Liver (tissue), 8 donors: ENCODE measurements at regions not wholly inside any gene's neighbourhood (a gene's known extent, or its start where the extent isn't known, plus 50 kb on each side); places are given as distances from the start of the nearest gene placed in this dataset.
"Not testable (repeated sequence)": the region's sequence is repeated elsewhere in the genome, so short reads cannot be mapped to it uniquely, and the experiment has no call there.

Source experiments
- DNase-seq: peaks from one replicate; pipeline ENCODE4 v3.0.0-alpha.2; 2017; ENCODE audit warnings: low spot score
- H3K27ac ChIP-seq, 2 donors: one replicate each; pipeline ENCODE4 v1.7.0; 2013; ENCODE audit warnings: inconsistent platforms in 2 of 2, low read length in 2 of 2, control low read depth in 1 of 2, low read depth in 1 of 2, mild to moderate bottlenecking in 1 of 2
- H3K27me3 ChIP-seq, 4 donors: one replicate each; pipeline versions ENCODE4 v1.6.1 to v1.7.0; 2013; ENCODE audit warnings: low read length in 3 of 4, inconsistent platforms in 1 of 4, mild to moderate bottlenecking in 1 of 4, moderate library complexity in 1 of 4; ENCODE audit not compliant: control insufficient read depth in 4 of 4, insufficient read depth in 4 of 4
- H3K36me3 ChIP-seq, 4 donors: one replicate each; pipeline versions ENCODE4 v1.6.1 to v1.7.0; 2013; ENCODE audit warnings: low read length in 3 of 4, mild to moderate bottlenecking in 3 of 4, low read depth in 1 of 4, moderate library complexity in 1 of 4; ENCODE audit not compliant: control insufficient read depth in 4 of 4, insufficient read depth in 3 of 4
- H3K4me1 ChIP-seq, 4 donors: one replicate each; pipeline versions ENCODE4 v1.6.1 to v1.7.0; 2013; ENCODE audit warnings: low read length in 3 of 4, mild to moderate bottlenecking in 3 of 4, moderate library complexity in 1 of 4; ENCODE audit not compliant: control insufficient read depth in 4 of 4, insufficient read depth in 4 of 4
- H3K4me3 ChIP-seq, 3 donors: one replicate each; pipeline versions ENCODE4 v1.6.1 to v1.7.0; 2013; ENCODE audit warnings: low read length in 3 of 3, control low read depth in 1 of 3, low read depth in 1 of 3, mild to moderate bottlenecking in 1 of 3
- H3K9ac ChIP-seq, 2 donors: one replicate each; pipeline ENCODE4 v1.7.0; 2013; ENCODE audit warnings: low read length in 2 of 2, mild to moderate bottlenecking in 2 of 2, moderate library complexity in 2 of 2, control low read depth in 1 of 2, low read depth in 1 of 2
- H3K9me3 ChIP-seq, 4 donors: one replicate each; pipeline versions ENCODE4 v1.6.1 to v1.7.0; 2013; ENCODE audit warnings: low read length in 3 of 4; ENCODE audit not compliant: control insufficient read depth in 4 of 4
- FOXA1 ChIP-seq: IDR thresholded peaks from 2 replicates; pipeline ENCODE4 v1.6.1; 2016; ENCODE audit warnings: antibody characterized with exemption
- GABPA ChIP-seq, 2 donors: IDR thresholded peaks in 1 of 2; conservative IDR thresholded peaks in 1 of 2; 2 replicates each; pipeline ENCODE4 v1.6.1; 2016; ENCODE audit warnings: antibody characterized with exemption in 2 of 2, mild to moderate bottlenecking in 1 of 2, moderate library complexity in 1 of 2
- HNF4A ChIP-seq, 2 donors: conservative IDR thresholded peaks; 2 replicates each; pipeline ENCODE4 v1.6.1; 2016; ENCODE audit warnings: antibody characterized with exemption in 2 of 2, mild to moderate bottlenecking in 2 of 2
- HNF4G ChIP-seq: IDR thresholded peaks from 2 replicates; pipeline ENCODE4 v1.6.1; 2016; ENCODE audit warnings: antibody characterized with exemption
- JUND ChIP-seq, 2 donors: IDR thresholded peaks; 2 replicates each; pipeline ENCODE4 v1.6.1; 2016; ENCODE audit warnings: antibody characterized with exemption in 2 of 2
- RAD21 ChIP-seq, 2 donors: IDR thresholded peaks; 2 replicates each; pipeline ENCODE4 v1.6.1; 2016; ENCODE audit warnings: antibody characterized with exemption in 2 of 2, mild to moderate bottlenecking in 2 of 2
- YY1 ChIP-seq: IDR thresholded peaks from 2 replicates; pipeline ENCODE4 v1.6.1; 2016; ENCODE audit warnings: antibody characterized with exemption, mild to moderate bottlenecking
- ZBTB33 ChIP-seq: IDR thresholded peaks from 2 replicates; pipeline ENCODE4 v1.6.1; 2016; ENCODE audit warnings: antibody characterized with exemption
- WGBS: extraction: QIAGEN DNeasy Blood & Tissue Kit; methylation state at CpG from one replicate; pipeline ENCODE4 v1.1.7; 2013; 5-methylcytosine and 5-hydroxymethylcytosine counted together
- TF ChIP-seq, protein P1 (sequence below): fragments of 150-350 bp; IDR thresholded peaks from 2 replicates; pipeline ENCODE4 v1.5.1; 2017; ENCODE audit warnings: improper control_type of control experiment, low read depth, low read length; ENCODE audit not compliant: missing input control
- TF ChIP-seq, protein P2 (sequence below): IDR thresholded peaks from 2 replicates; pipeline ENCODE4 v1.6.1; 2016; ENCODE audit warnings: antibody characterized with exemption, mild to moderate bottlenecking
- TF ChIP-seq, protein P3 (sequence below): IDR thresholded peaks from 2 replicates; pipeline ENCODE4 v1.6.1; 2016; ENCODE audit warnings: antibody characterized with exemption
- donor health status: healthy.
- donor health status: healthy.
- donor health status: healthy.
- donor health status: healthy.
- donor health status: healthy.

- TF ChIP-seq, protein P1, sequence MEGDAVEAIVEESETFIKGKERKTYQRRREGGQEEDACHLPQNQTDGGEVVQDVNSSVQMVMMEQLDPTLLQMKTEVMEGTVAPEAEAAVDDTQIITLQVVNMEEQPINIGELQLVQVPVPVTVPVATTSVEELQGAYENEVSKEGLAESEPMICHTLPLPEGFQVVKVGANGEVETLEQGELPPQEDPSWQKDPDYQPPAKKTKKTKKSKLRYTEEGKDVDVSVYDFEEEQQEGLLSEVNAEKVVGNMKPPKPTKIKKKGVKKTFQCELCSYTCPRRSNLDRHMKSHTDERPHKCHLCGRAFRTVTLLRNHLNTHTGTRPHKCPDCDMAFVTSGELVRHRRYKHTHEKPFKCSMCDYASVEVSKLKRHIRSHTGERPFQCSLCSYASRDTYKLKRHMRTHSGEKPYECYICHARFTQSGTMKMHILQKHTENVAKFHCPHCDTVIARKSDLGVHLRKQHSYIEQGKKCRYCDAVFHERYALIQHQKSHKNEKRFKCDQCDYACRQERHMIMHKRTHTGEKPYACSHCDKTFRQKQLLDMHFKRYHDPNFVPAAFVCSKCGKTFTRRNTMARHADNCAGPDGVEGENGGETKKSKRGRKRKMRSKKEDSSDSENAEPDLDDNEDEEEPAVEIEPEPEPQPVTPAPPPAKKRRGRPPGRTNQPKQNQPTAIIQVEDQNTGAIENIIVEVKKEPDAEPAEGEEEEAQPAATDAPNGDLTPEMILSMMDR, result no peak
- no peak for TF ChIP-seq YY1
- H3K4me1 ChIP-seq, result no peaks in the 10 kb centered on the region
- peaks cover 0 to 7% (median 0%) of the 10 kb centered on the region in 4 donors for H3K27me3 ChIP-seq
- no peak for DNase-seq
- no peak overlapping the region for H3K9ac ChIP-seq
- no peaks in the 10 kb centered on the region for H3K9me3 ChIP-seq
- WGBS, result 82% methylated on average over 7 of the region's 7 CpGs
- H3K36me3 ChIP-seq, result no peaks in the 10 kb centered on the region
- H3K27ac ChIP-seq, result no peak overlapping the region
- no peak overlapping the region for H3K4me3 ChIP-seq
Observed at GRCh38 chr17:77045441-77046041, 95.2 kb upstream of the SEC14L1 start.

- Histone ChIP-seq H3K36me3 (no peaks in the 10 kb centered on the region), H3K4me3 (no peak overlapping the region), H3K9me3 (no peaks in the 10 kb centered on the region), H3K9ac (no peak overlapping the region), H3K27me3 (peaks cover 0 to 10% (median 0%) of the 10 kb centered on the region in 4 donors), H3K27ac (no peak overlapping the region), H3K4me1 (no peaks in the 10 kb centered on the region)
- 76% methylated on average over 12 of the region's 12 CpGs for WGBS
- no peak for DNase-seq
- no peak for TF ChIP-seq GABPA (IDR thresholded peaks at IDR 0.05 in 1 of 2, conservative IDR thresholded peaks at IDR 0.05 in 1 of 2)
- no peak for TF ChIP-seq JUND (IDR thresholded peaks at IDR 0.05)
- no peak for TF ChIP-seq FOXA1
- TF ChIP-seq, protein P2, sequence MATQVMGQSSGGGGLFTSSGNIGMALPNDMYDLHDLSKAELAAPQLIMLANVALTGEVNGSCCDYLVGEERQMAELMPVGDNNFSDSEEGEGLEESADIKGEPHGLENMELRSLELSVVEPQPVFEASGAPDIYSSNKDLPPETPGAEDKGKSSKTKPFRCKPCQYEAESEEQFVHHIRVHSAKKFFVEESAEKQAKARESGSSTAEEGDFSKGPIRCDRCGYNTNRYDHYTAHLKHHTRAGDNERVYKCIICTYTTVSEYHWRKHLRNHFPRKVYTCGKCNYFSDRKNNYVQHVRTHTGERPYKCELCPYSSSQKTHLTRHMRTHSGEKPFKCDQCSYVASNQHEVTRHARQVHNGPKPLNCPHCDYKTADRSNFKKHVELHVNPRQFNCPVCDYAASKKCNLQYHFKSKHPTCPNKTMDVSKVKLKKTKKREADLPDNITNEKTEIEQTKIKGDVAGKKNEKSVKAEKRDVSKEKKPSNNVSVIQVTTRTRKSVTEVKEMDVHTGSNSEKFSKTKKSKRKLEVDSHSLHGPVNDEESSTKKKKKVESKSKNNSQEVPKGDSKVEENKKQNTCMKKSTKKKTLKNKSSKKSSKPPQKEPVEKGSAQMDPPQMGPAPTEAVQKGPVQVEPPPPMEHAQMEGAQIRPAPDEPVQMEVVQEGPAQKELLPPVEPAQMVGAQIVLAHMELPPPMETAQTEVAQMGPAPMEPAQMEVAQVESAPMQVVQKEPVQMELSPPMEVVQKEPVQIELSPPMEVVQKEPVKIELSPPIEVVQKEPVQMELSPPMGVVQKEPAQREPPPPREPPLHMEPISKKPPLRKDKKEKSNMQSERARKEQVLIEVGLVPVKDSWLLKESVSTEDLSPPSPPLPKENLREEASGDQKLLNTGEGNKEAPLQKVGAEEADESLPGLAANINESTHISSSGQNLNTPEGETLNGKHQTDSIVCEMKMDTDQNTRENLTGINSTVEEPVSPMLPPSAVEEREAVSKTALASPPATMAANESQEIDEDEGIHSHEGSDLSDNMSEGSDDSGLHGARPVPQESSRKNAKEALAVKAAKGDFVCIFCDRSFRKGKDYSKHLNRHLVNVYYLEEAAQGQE, result no peak
- TF ChIP-seq, protein P3, sequence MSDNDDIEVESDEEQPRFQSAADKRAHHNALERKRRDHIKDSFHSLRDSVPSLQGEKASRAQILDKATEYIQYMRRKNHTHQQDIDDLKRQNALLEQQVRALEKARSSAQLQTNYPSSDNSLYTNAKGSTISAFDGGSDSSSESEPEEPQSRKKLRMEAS, result no peak
- TF ChIP-seq, protein P1, result no peak
- TF ChIP-seq YY1, result no peak
- no peak for TF ChIP-seq RAD21 (IDR thresholded peaks at IDR 0.05)
- no peak for TF ChIP-seq ZBTB33
- no peak for TF ChIP-seq HNF4A (conservative IDR thresholded peaks at IDR 0.05)
- no peak for TF ChIP-seq HNF4G
Observed at GRCh38 chr17:77049440-77049839, 91.3 kb upstream of the SEC14L1 start.

GRCh38 chr17:77050901-77051300, 89.9 kb upstream of the SEC14L1 start:
- not testable (repeated sequence) for H3K9ac ChIP-seq, H3K9me3 ChIP-seq, H3K4me1 ChIP-seq, DNase-seq, H3K4me3 ChIP-seq, H3K27ac ChIP-seq, H3K36me3 ChIP-seq, H3K27me3 ChIP-seq
- WGBS, result 80% methylated on average over 14 of the region's 14 CpGs
